Choroid plexus epithelial cell (primary cell): ENCODE measurements at regions not wholly inside any gene's neighbourhood (a gene's known extent, or its start where the extent isn't known, plus 50 kb on each side); places are given as distances from the start of the nearest gene placed in this dataset.

Experiments
- DNase-seq: peaks from one replicate; pipeline ENCODE4 v3.0.0-alpha.2; 2010; ENCODE audit warnings: low read depth
- H3K4me3 ChIP-seq: 2 replicates; pipeline ENCODE4 v1.5.1; 2011; ENCODE audit warnings: low read depth, mild to moderate bottlenecking, control low read depth, low read length, moderate library complexity
- TF ChIP-seq, protein P1 (sequence below): conservative IDR thresholded peaks from 2 replicates; pipeline ENCODE4 v1.5.1; 2011; ENCODE audit warnings: low read depth, mild to moderate bottlenecking, control low read depth, inconsistent platforms, low read length, moderate library complexity

DNA sequence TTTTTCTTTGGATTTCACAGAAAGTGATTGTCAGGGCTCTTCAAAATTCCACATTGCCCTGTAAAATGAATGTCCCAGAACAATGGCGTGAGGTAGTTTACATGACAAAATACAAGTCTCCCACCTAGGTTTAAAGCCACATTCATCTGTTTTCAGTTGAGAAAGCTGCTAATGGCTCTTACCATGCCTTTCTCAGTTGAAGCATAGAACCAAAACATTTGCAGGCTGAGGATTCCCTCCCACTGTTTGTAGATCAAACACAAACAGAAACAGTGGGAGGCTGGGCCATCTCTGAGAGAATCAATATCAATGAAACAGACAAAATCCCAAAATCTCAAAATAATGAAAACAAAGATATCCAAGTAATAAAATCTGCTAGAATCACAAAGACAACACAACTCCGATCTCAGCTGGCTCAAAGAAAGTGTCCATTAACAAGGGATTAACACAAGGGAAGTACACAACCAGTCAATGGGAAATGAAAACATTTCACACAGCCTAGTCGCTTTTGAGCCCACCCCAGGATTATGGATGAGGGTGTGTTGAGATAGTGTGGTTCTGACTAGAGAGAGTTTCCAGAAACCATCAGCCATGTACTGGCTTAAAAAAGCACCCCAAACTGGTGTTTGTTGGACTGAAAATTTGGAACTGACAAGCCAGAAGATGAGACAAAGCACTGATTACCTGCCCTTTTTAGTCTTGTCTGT is 54.5 kb upstream of the TMEM260 start:
- no peak overlapping the region for H3K4me3 ChIP-seq
- TF ChIP-seq, protein P1, sequence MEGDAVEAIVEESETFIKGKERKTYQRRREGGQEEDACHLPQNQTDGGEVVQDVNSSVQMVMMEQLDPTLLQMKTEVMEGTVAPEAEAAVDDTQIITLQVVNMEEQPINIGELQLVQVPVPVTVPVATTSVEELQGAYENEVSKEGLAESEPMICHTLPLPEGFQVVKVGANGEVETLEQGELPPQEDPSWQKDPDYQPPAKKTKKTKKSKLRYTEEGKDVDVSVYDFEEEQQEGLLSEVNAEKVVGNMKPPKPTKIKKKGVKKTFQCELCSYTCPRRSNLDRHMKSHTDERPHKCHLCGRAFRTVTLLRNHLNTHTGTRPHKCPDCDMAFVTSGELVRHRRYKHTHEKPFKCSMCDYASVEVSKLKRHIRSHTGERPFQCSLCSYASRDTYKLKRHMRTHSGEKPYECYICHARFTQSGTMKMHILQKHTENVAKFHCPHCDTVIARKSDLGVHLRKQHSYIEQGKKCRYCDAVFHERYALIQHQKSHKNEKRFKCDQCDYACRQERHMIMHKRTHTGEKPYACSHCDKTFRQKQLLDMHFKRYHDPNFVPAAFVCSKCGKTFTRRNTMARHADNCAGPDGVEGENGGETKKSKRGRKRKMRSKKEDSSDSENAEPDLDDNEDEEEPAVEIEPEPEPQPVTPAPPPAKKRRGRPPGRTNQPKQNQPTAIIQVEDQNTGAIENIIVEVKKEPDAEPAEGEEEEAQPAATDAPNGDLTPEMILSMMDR, result no peak
- no peak for DNase-seq

GRCh38 chr14:56528927-56529326 is 50.7 kb upstream of the TMEM260 start:
- H3K4me3 ChIP-seq, result no peak overlapping the region
- TF ChIP-seq, protein P1, result no peak
- DNase-seq, result no peak
